ENCODE measurements at regions not wholly inside any gene's neighbourhood (a gene's known extent, or its start where the extent isn't known, plus 50 kb on each side); places are given as distances from the start of the nearest gene placed in this dataset.

DNA sequence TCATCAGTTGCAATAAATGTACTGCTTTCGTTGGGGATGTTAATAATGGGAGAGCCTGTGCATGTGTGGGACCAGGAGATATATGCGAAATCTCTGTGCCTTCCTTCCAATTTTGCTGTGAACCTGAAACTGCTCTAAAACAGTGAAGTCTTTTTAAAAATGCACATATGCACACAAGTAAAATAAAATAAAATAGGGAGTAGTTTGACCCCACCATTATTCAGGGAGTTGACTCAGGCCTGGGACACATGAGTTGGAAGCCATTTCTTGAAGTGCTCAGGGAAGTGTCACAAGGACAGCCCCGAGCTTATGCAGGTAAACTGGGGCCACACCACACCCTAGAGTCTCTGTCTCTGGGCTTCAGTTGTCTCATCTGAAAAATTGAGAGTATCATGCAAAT lies 183.1 kb upstream of the POU2AF2 start:
- DNase-seq: no peak
- H3K27me3 Mint-ChIP-seq (ENCODE audit: low read depth, poor library complexity): no peaks in the 10 kb centered on the region
- H3K27ac Mint-ChIP-seq: no peak overlapping the region
- no peak overlapping the region for H3K4me3 Mint-ChIP-seq
- peaks cover 3% of the 10 kb centered on the region for H3K36me3 Mint-ChIP-seq (ENCODE audit: low read depth)
- TF ChIP-seq, protein P1, sequence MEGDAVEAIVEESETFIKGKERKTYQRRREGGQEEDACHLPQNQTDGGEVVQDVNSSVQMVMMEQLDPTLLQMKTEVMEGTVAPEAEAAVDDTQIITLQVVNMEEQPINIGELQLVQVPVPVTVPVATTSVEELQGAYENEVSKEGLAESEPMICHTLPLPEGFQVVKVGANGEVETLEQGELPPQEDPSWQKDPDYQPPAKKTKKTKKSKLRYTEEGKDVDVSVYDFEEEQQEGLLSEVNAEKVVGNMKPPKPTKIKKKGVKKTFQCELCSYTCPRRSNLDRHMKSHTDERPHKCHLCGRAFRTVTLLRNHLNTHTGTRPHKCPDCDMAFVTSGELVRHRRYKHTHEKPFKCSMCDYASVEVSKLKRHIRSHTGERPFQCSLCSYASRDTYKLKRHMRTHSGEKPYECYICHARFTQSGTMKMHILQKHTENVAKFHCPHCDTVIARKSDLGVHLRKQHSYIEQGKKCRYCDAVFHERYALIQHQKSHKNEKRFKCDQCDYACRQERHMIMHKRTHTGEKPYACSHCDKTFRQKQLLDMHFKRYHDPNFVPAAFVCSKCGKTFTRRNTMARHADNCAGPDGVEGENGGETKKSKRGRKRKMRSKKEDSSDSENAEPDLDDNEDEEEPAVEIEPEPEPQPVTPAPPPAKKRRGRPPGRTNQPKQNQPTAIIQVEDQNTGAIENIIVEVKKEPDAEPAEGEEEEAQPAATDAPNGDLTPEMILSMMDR (IDR thresholded peaks at IDR 0.05): no peak
- peaks cover 20% of the 10 kb centered on the region for H3K9me3 Mint-ChIP-seq
- H3K4me1 Mint-ChIP-seq: peaks cover 5% of the 10 kb centered on the region

DNA sequence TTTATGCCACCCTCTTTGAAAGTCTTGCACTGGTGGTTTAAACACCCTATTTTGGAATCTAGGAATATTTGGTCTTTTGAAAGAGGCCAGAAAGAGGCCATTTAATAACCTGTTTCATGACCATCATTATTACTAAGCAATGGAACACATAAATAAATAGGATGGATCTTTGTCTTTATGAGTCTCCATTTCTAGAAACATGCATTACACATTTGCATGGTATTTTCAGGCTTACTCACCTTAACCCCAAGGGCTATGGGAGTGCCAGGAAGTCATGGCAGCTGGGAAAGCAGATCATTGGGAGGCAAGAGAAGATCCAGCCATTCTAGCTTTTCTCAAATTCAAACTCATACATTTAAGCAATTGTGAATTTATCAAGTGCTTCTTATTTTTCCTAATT lies 185.8 kb upstream of the POU2AF2 start:
- TF ChIP-seq, protein P1 (IDR thresholded peaks at IDR 0.05): no peak
- no peak overlapping the region for H3K4me3 Mint-ChIP-seq
- no peaks in the 10 kb centered on the region for H3K27me3 Mint-ChIP-seq (ENCODE audit: low read depth, poor library complexity)
- H3K36me3 Mint-ChIP-seq (ENCODE audit: low read depth): peaks cover 3% of the 10 kb centered on the region
- peaks cover 17% of the 10 kb centered on the region for H3K9me3 Mint-ChIP-seq
- no peak overlapping the region for H3K27ac Mint-ChIP-seq
- peaks cover 5% of the 10 kb centered on the region for H3K4me1 Mint-ChIP-seq
- no peak for DNase-seq

DNA sequence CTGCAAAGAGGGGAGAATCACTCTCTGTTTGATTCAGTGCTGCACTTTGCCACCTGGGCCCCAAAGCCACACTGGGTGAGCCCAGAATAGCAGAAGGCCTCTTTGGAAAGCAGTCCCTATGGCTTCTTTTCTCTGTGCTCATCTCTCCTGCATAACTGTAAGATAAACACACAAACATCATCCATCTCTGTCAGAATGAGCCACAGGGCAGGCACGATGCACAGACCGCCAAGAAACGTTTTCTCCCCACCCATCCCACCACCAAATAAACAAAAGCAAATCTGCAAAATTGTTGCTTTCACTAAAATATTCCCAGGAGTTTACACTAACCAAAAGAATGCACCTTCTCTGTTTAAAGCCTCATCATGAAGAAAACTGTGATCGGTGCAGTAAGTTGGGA lies 196.4 kb upstream of the POU2AF2 start:
- Mint-ChIP-seq H3K4me3 (no peak overlapping the region), H3K9me3 (peaks cover 3% of the 10 kb centered on the region), H3K27me3 (ENCODE audit: low read depth, poor library complexity) (no peaks in the 10 kb centered on the region), H3K4me1 (no peaks in the 10 kb centered on the region), H3K27ac (no peak overlapping the region), H3K36me3 (ENCODE audit: low read depth) (no peaks in the 10 kb centered on the region)
- DNase-seq: no peak
- TF ChIP-seq, protein P1 (IDR thresholded peaks at IDR 0.05): no peak

DNA sequence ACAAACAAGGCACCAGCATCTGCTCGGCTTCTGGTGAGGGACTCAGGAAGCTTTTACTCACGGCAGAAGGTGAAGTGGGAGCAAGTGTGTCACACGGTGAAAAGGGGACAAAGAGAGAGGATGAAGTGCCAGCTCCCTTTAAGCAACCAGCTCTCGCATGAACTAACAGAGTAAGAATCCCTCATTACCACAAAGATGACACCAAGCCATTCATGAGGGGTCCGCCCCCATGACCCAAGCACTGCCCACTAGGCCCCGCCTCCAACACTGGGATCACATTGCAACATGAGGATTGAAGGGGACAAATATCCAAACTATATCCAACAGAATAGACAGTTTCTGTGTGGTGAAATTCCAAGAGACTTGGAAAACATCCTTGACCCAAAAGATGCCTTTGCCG lies 198.2 kb upstream of the POU2AF2 start:
- H3K9me3 Mint-ChIP-seq: peaks cover 3% of the 10 kb centered on the region
- no peaks in the 10 kb centered on the region for H3K27me3 Mint-ChIP-seq (ENCODE audit: low read depth, poor library complexity)
- H3K36me3 Mint-ChIP-seq (ENCODE audit: low read depth): no peaks in the 10 kb centered on the region
- TF ChIP-seq, protein P1 (IDR thresholded peaks at IDR 0.05): no peak
- H3K4me3 Mint-ChIP-seq: no peak overlapping the region
- peak; percentile 13 for DNase-seq
- no peak overlapping the region for H3K27ac Mint-ChIP-seq
- H3K4me1 Mint-ChIP-seq: no peaks in the 10 kb centered on the region

DNA sequence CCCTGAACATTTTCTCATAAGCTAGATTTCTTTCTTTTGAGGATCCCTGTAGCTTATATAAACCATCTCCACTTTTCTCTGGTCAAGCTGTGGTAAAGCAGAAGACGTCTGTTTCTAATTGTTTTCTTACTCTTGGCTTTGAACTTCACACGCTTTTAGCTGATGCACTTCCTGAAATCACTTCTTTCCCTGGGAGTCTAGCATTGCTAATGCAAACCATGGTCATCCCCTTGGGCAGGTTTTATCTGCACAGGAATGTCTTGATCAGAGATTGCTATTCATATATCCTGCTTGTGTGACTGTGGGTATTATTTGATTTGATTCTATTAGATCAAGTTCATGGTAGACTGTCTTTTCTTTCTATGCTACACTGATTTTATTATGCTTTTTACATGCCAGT lies 199.2 kb upstream of the POU2AF2 start:
- H3K4me1 Mint-ChIP-seq: no peaks in the 10 kb centered on the region
- no peaks in the 10 kb centered on the region for H3K27me3 Mint-ChIP-seq (ENCODE audit: low read depth, poor library complexity)
- TF ChIP-seq, protein P1 (IDR thresholded peaks at IDR 0.05): no peak
- H3K9me3 Mint-ChIP-seq: peaks cover 3% of the 10 kb centered on the region
- no peak overlapping the region for H3K4me3 Mint-ChIP-seq
- DNase-seq: no peak
- no peak overlapping the region for H3K27ac Mint-ChIP-seq
- no peaks in the 10 kb centered on the region for H3K36me3 Mint-ChIP-seq (ENCODE audit: low read depth)

DNA sequence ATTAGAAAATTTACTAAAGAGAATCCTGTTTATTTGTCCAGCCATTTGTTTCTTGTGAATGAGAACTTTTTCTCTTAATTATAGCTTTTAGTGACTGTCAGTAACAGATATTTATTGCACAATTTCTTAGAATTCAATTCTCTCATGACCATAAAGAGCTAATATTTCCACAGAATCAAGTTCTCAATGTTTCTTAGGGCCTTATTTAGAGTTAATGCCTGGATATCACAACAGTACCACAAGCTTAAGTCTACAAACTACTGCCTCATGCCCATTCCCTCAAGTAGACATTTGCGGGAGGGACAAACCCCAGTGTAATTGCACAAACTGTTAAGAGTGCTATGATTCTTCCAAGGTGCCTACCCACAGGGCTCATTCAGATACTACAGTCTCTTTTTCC lies 199.7 kb upstream of the POU2AF2 start:
- Mint-ChIP-seq H3K4me1 (no peaks in the 10 kb centered on the region), H3K4me3 (no peak overlapping the region), H3K27me3 (ENCODE audit: low read depth, poor library complexity) (no peaks in the 10 kb centered on the region), H3K27ac (no peak overlapping the region), H3K36me3 (ENCODE audit: low read depth) (no peaks in the 10 kb centered on the region), H3K9me3 (peaks cover 3% of the 10 kb centered on the region)
- TF ChIP-seq, protein P1 (IDR thresholded peaks at IDR 0.05): no peak
- DNase-seq: no peak
